AG04450 (cell line): ENCODE measurements at regions not wholly inside any gene's neighbourhood (a gene's known extent, or its start where the extent isn't known, plus 50 kb on each side); places are given as distances from the start of the nearest gene placed in this dataset.
A peak's percentile ranks its signal among the peaks of the same experiment; 100 is the strongest.

Source experiments
- CTCF ChIA-PET: fragments of 300-600, 350-600 bp; formaldehyde crosslinking; extraction: SDS; loops from one replicate; lab custom pipeline; 2022; ENCODE audit warnings: antibody characterized with exemption, inconsistent platforms; lab: Charles Lee
- POLR2A ChIA-PET: fragments of 350-600 bp; formaldehyde crosslinking; extraction: SDS; loops from one replicate; lab custom pipeline; 2021; ENCODE audit warnings: antibody characterized with exemption, inconsistent platforms; lab: Yijun Ruan, JAX
- DNase-seq: peaks from one replicate; pipeline ENCODE4 v3.0.0-alpha.2; 2011; ENCODE audit warnings: low read depth, low spot score
- H3K27ac ChIP-seq: one replicate; pipeline ENCODE4 v1.5.1; 2012; ENCODE audit warnings: low read depth, low read length, control low read depth
- H3K27me3 ChIP-seq: one replicate; pipeline ENCODE4 v1.6.0; 2012; ENCODE audit warnings: low read length; ENCODE audit not compliant: control insufficient read depth, insufficient read depth
- H3K4me3 ChIP-seq: 2 replicates; pipeline ENCODE4 v1.5.1; 2011; ENCODE audit warnings: mild to moderate bottlenecking, low read depth, low read length, control low read depth
- H3K9me3 ChIP-seq: 2 replicates; pipeline ENCODE4 v1.5.1; 2012; ENCODE audit warnings: low read length; ENCODE audit not compliant: control insufficient read depth, insufficient read depth
- CTCF ChIP-seq: IDR thresholded peaks from 2 replicates; pipeline ENCODE4 v1.5.1; 2011; ENCODE audit warnings: low read depth, low read length, control low read depth, inconsistent platforms

- Histone ChIP-seq H3K9me3 (0 out of 2 replicates have a peak, but pooled peaks cover 5% of the 10 kb centered on the region), H3K4me3 (no peak overlapping the region), H3K27me3 (no peaks in the 10 kb centered on the region), H3K27ac (no peak overlapping the region)
- no peak for TF ChIP-seq CTCF
- ChIA-PET CTCF (no interaction called here), POLR2A (no interaction called here)
- DNase-seq = no peak
These were observed 85.5 kb upstream of the ERRFI1 start for GRCh38 chr1:8111560-8111959.

GRCh38 chr1:8109216-8109615 lies 83.1 kb upstream of the ERRFI1 start:
- Histone ChIP-seq H3K9me3 (0 out of 2 replicates have a peak, but pooled peaks cover 5% of the 10 kb centered on the region), H3K27me3 (no peaks in the 10 kb centered on the region), H3K4me3 (no peak overlapping the region), H3K27ac (no peak overlapping the region)
- ChIA-PET CTCF (no interaction called here), POLR2A (no interaction called here)
- no peak for TF ChIP-seq CTCF
- no peak for DNase-seq

GRCh38 chr1:8107897-8108296 lies 81.8 kb upstream of the ERRFI1 start:
- no peak overlapping the region for H3K4me3 ChIP-seq
- DNase-seq = no peak
- H3K27ac ChIP-seq = no peak overlapping the region
- no peaks in the 10 kb centered on the region for H3K27me3 ChIP-seq
- CTCF ChIA-PET = no interaction called here
- 0 out of 2 replicates have a peak, but pooled peaks cover 5% of the 10 kb centered on the region for H3K9me3 ChIP-seq
- POLR2A ChIA-PET = no interaction called here
- no peak for TF ChIP-seq CTCF

- Histone ChIP-seq H3K27me3 (no peaks in the 10 kb centered on the region), H3K27ac (no peak overlapping the region), H3K4me3 (no peak overlapping the region), H3K9me3 (0 out of 2 replicates have a peak, but pooled peaks cover under 1% of the 10 kb centered on the region)
- CTCF ChIA-PET = no interaction called here
- POLR2A ChIA-PET = no interaction called here
- TF ChIP-seq CTCF = no peak
- DNase-seq = no peak
These were observed 78.4 kb upstream of the ERRFI1 start for GRCh38 chr1:8104278-8105236.

- H3K27me3 ChIP-seq = no peaks in the 10 kb centered on the region
- no peaks in the 10 kb centered on the region for H3K9me3 ChIP-seq
- TF ChIP-seq CTCF = no peak
- no peak for DNase-seq
- POLR2A ChIA-PET = interaction anchor here (0.6 to 1.2 kb wide), 5 partner anchors 15 to 93 kb away, joined by 3 to 7 read pairs (median 4); no protein-coding TSS in a partner anchor
- H3K27ac ChIP-seq = peak overlapping the region; percentile 82
- no peak overlapping the region for H3K4me3 ChIP-seq
- CTCF ChIA-PET = interaction anchor here (0.7 to 1.7 kb wide), 3 partner anchors 21 to 216 kb away, joined by 3 to 7 read pairs (median 3); no protein-coding TSS in a partner anchor
These were observed 71.8 kb upstream of the ERRFI1 start for GRCh38 chr1:8097908-8098307.
